Activated naive CD4-positive, alpha-beta T cell treated with anti-CD3 and anti-CD28 coated beads for 36 hours (primary cell): ENCODE measurements at regions not wholly inside any gene's neighbourhood (a gene's known extent, or its start where the extent isn't known, plus 50 kb on each side); places are given as distances from the start of the nearest gene placed in this dataset.

Source experiments
- CTCF ChIA-PET: fragments of 350-600 bp; sonication (Branson Sonifier 250); formaldehyde crosslinking; loops from one replicate; lab custom pipeline; 2021; ENCODE audit warnings: antibody characterized with exemption; lab: Charles Lee
- DNase-seq: peaks from one replicate; pipeline ENCODE4 v3.0.0-alpha.2; 2020
- H3K27ac Mint-ChIP-seq: one replicate; pipeline ENCODE4 v1.8.0; 2021; ENCODE audit warnings: mild to moderate bottlenecking, mixed read lengths
- H3K27me3 Mint-ChIP-seq: one replicate; pipeline ENCODE4 v1.8.0; 2021; ENCODE audit warnings: low read depth, mixed read lengths
- H3K36me3 Mint-ChIP-seq: one replicate; pipeline ENCODE4 v1.8.0; 2021; ENCODE audit warnings: low read depth, mixed read lengths
- H3K4me1 Mint-ChIP-seq: one replicate; pipeline ENCODE4 v1.8.0; 2021; ENCODE audit warnings: low read depth, mixed read lengths
- H3K4me3 Mint-ChIP-seq: one replicate; pipeline ENCODE4 v1.8.0; 2021; ENCODE audit warnings: mild to moderate bottlenecking, moderate library complexity, mixed read lengths
- H3K9me3 Mint-ChIP-seq: one replicate; pipeline ENCODE4 v1.8.0; 2021; ENCODE audit warnings: mixed read lengths
- intact Hi-C: fragments of 100-400 bp; cut with micrococcal nuclease; formaldehyde crosslinking; loops from one replicate; pipeline ENCODE4 v1.15.1; 2023

DNA sequence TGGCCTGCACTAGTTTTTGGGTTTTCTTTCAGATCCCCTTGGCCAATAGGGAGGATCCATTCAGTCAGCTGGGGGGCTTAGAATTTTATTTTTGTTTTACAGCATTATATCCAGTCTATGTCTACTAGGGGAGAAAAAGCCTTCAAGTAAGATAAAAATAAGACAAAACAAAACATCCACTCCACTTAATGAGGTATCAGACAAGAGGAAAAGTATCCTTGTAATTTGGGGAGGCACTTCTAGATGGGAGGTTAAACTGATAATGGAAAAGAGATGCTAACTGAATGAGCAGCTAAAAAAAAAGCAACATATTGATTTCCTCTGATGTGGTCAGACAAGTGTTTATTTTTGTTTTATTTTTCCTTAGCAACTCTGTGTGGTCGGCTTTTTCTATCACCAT lies 278.0 kb upstream of the ANO3 start:
- CTCF ChIA-PET: no interaction called here
- Mint-ChIP-seq H3K4me1 (no peaks in the 10 kb centered on the region), H3K36me3 (no peaks in the 10 kb centered on the region), H3K4me3 (no peak overlapping the region), H3K9me3 (peaks cover 10% of the 10 kb centered on the region), H3K27me3 (no peaks in the 10 kb centered on the region), H3K27ac (no peak overlapping the region)
- no peak for DNase-seq
- intact Hi-C loops: no loop called here

- no peak overlapping the region for H3K4me3 Mint-ChIP-seq
- intact Hi-C loops: no loop called here
- no peaks in the 10 kb centered on the region for H3K36me3 Mint-ChIP-seq
- H3K9me3 Mint-ChIP-seq: peaks cover 12% of the 10 kb centered on the region
- DNase-seq: no peak
- no peaks in the 10 kb centered on the region for H3K4me1 Mint-ChIP-seq
- no peak overlapping the region for H3K27ac Mint-ChIP-seq
- H3K27me3 Mint-ChIP-seq: no peaks in the 10 kb centered on the region
- CTCF ChIA-PET: no interaction called here
These were observed 269.3 kb upstream of the ANO3 start for GRCh38 chr11:26062660-26063059.

DNA sequence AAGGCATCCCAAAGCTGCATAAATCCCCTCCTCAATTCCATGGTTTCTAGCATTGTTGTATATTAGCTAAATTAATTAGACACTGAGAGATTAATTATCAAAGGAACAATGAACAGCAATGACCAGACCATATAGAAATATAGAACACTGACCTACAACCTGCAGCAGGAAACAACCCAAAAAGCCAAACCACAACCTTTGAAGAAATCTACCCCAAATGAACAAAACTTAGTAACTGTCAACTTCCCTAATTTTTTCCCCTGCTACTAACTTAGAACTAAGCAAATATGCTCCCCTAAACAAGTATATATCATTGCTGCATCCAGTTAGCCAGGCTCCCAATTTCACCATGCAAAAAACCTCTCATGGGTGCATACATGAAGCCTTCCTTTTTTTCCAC lies 268.0 kb upstream of the ANO3 start:
- Mint-ChIP-seq H3K4me3 (no peak overlapping the region), H3K4me1 (no peaks in the 10 kb centered on the region), H3K27ac (no peak overlapping the region), H3K9me3 (peaks cover 15% of the 10 kb centered on the region), H3K36me3 (no peaks in the 10 kb centered on the region), H3K27me3 (no peaks in the 10 kb centered on the region)
- intact Hi-C loops: no loop called here
- CTCF ChIA-PET: no interaction called here
- no peak for DNase-seq

GRCh38 chr11:26065944-26066343 lies 266.0 kb upstream of the ANO3 start:
- no peaks in the 10 kb centered on the region for H3K4me1 Mint-ChIP-seq
- peaks cover 13% of the 10 kb centered on the region for H3K9me3 Mint-ChIP-seq
- DNase-seq: no peak
- H3K27me3 Mint-ChIP-seq: no peaks in the 10 kb centered on the region
- CTCF ChIA-PET: no interaction called here
- no peaks in the 10 kb centered on the region for H3K36me3 Mint-ChIP-seq
- intact Hi-C loops: no loop called here
- no peak overlapping the region for H3K4me3 Mint-ChIP-seq
- H3K27ac Mint-ChIP-seq: no peak overlapping the region

- no peak for DNase-seq
- Mint-ChIP-seq H3K4me3 (no peak overlapping the region), H3K27me3 (no peaks in the 10 kb centered on the region), H3K27ac (no peak overlapping the region), H3K36me3 (no peaks in the 10 kb centered on the region), H3K9me3 (peaks cover 10% of the 10 kb centered on the region), H3K4me1 (no peaks in the 10 kb centered on the region)
- CTCF ChIA-PET: no interaction called here
- intact Hi-C loops: no loop called here
These were observed 261.1 kb upstream of the ANO3 start for GRCh38 chr11:26070714-26071380.

DNA sequence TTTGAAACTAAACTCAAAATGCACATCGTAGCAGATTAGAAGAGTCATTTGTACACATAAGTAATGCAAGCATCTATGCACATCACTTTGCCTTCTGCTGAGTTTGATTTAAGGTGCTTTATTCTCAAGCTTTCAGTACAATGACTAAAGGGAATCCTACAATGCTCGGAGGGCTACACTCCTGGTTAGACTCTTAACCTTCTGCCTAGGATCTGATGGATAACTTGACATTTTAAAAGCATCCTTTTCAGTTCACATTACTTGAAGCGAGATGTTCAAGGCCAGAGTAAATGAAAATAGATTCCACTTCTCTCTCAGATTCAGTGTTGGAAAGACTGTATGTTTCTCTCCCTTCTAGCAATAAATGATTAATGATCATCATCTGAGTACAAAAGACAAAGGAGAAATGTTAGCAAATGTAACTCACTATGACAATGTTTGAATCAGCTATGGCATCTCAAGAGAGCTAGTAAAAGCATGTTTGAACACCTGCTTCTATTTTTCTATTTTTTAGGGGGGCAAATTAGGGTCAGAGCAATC lies 259.2 kb upstream of the ANO3 start:
- Mint-ChIP-seq H3K9me3 (peaks cover 6% of the 10 kb centered on the region), H3K4me3 (no peak overlapping the region), H3K4me1 (no peaks in the 10 kb centered on the region), H3K27ac (no peak overlapping the region), H3K27me3 (no peaks in the 10 kb centered on the region), H3K36me3 (no peaks in the 10 kb centered on the region)
- CTCF ChIA-PET: no interaction called here
- intact Hi-C loops: no loop called here
- DNase-seq: no peak

DNA sequence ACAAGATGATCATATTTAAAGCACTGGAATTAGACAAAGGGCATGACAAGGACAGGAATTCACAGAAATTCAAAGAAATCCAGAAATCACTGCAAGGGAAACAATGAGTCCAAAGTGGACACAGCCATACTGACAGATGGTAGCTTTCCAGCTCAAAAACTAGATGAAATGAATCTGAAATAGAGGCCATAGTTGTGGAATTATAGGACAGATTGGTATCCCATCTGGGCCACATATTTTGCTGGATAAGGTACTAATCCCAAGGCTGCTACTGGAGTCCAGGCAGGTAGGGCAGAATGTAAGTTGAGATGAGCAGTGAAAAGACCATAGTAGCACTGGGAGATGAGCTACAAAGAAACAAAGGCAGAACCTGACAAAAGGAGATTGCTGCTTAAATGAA lies 258.3 kb upstream of the ANO3 start:
- CTCF ChIA-PET: no interaction called here
- H3K27me3 Mint-ChIP-seq: no peaks in the 10 kb centered on the region
- intact Hi-C loops: no loop called here
- H3K4me3 Mint-ChIP-seq: no peak overlapping the region
- no peaks in the 10 kb centered on the region for H3K4me1 Mint-ChIP-seq
- no peaks in the 10 kb centered on the region for H3K36me3 Mint-ChIP-seq
- DNase-seq: no peak
- no peaks in the 10 kb centered on the region for H3K9me3 Mint-ChIP-seq
- H3K27ac Mint-ChIP-seq: no peak overlapping the region

DNA sequence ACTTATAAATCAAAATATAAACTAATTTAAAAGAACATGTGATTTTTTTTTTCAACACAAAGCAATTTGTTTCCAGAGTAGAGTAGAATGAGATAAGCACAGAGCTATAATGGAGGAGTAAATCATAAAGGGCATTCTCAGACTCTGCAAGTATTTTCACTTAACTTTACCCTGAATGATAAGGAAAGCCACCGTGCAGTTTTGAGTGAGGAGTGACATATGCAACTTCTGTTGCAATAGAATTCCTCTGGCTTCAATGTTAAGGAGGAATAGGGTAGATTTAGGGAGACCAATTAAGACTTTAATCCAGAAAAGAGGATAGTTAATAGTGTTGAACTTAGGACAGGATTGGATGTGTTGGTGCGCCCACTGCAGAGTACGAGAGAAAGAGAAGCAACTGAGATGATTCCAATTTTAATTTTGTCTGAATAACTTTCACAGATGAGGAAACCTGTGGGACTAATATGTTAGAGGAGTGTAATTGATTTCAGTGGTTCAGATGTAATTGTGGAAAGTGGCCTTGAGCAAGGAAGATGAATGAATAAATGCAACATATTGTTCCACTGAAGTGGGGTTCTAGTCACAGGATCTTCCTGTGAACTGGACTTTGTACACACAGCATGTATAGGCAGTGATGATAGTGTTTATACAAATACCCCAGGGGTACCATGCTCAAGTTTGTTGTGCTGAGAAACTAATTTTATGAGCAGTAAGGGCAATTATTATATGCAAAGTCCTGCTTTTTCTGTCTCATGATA lies 255.5 kb upstream of the ANO3 start:
- H3K36me3 Mint-ChIP-seq: no peaks in the 10 kb centered on the region
- DNase-seq: no peak
- H3K4me3 Mint-ChIP-seq: no peak overlapping the region
- no peaks in the 10 kb centered on the region for H3K9me3 Mint-ChIP-seq
- intact Hi-C loops: no loop called here
- H3K4me1 Mint-ChIP-seq: no peaks in the 10 kb centered on the region
- CTCF ChIA-PET: no interaction called here
- no peak overlapping the region for H3K27ac Mint-ChIP-seq
- H3K27me3 Mint-ChIP-seq: no peaks in the 10 kb centered on the region

DNA sequence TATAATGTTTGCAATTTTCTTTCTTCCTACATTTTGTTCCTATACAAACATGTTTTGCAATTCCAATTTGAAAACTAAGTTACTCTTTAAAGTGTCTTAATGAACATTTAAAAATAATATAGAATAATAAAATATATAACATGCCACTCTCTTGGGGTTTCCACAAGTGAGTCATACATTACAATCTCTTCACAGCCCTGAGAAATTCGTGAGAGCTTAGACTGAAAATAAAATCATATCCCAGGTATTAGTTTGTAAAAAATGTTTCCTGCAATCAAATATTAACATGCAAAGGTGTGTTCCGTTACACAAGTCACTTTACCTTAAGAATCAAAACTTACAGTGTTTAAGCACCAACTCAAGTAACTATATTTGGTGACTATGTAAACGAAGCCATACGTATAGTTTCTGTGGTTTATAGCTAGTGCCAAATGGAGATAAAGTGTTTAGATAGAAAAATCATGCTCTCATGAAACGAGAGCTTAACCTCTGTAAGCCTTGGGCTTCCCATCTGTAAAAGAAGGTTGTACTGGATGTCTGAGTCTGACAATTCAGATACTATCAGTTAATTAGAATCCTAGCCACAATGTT lies 253.6 kb upstream of the ANO3 start:
- Mint-ChIP-seq H3K9me3 (no peaks in the 10 kb centered on the region), H3K36me3 (no peaks in the 10 kb centered on the region), H3K27me3 (no peaks in the 10 kb centered on the region), H3K4me1 (no peaks in the 10 kb centered on the region), H3K4me3 (no peak overlapping the region), H3K27ac (no peak overlapping the region)
- intact Hi-C loops: no loop called here
- DNase-seq: no peak
- CTCF ChIA-PET: no interaction called here

- DNase-seq: no peak
- H3K36me3 Mint-ChIP-seq: no peaks in the 10 kb centered on the region
- no peaks in the 10 kb centered on the region for H3K9me3 Mint-ChIP-seq
- H3K27ac Mint-ChIP-seq: no peak overlapping the region
- no peaks in the 10 kb centered on the region for H3K4me1 Mint-ChIP-seq
- no peaks in the 10 kb centered on the region for H3K27me3 Mint-ChIP-seq
- intact Hi-C loops: no loop called here
- no peak overlapping the region for H3K4me3 Mint-ChIP-seq
- CTCF ChIA-PET: no interaction called here
These were observed 247.6 kb upstream of the ANO3 start for GRCh38 chr11:26084313-26084712.

GRCh38 chr11:26086028-26086427 lies 245.9 kb upstream of the ANO3 start:
- intact Hi-C loops: no loop called here
- CTCF ChIA-PET: no interaction called here
- H3K4me1 Mint-ChIP-seq: no peaks in the 10 kb centered on the region
- H3K36me3 Mint-ChIP-seq: no peaks in the 10 kb centered on the region
- no peak overlapping the region for H3K4me3 Mint-ChIP-seq
- no peak for DNase-seq
- no peaks in the 10 kb centered on the region for H3K9me3 Mint-ChIP-seq
- no peaks in the 10 kb centered on the region for H3K27me3 Mint-ChIP-seq
- no peak overlapping the region for H3K27ac Mint-ChIP-seq

GRCh38 chr11:26087120-26087935 lies 244.6 kb upstream of the ANO3 start:
- CTCF ChIA-PET: no interaction called here
- Mint-ChIP-seq H3K36me3 (no peaks in the 10 kb centered on the region), H3K9me3 (peaks cover 2% of the 10 kb centered on the region), H3K4me3 (no peak overlapping the region), H3K27ac (no peak overlapping the region), H3K27me3 (no peaks in the 10 kb centered on the region), H3K4me1 (no peaks in the 10 kb centered on the region)
- no peak for DNase-seq
- intact Hi-C loops: no loop called here
